PC-9 (cell line): ENCODE measurements at regions not wholly inside any gene's neighbourhood (a gene's known extent, or its start where the extent isn't known, plus 50 kb on each side); places are given as distances from the start of the nearest gene placed in this dataset.
A peak's percentile ranks its signal among the peaks of the same experiment; 100 is the strongest.
"Not testable (repeated sequence)": the region's sequence is repeated elsewhere in the genome, so short reads cannot be mapped to it uniquely, and the experiment has no call there.

Experiments used
- BruUV-seq: library from RNA; stranded (reverse); fragments of 400-500 nt; replicated peaks from 2 replicates; lab custom pipeline; 2021; lab: Mats Ljungman, UMichigan
- CTCF ChIA-PET: fragments of 300-600 bp; sonication (Branson Sonifier 250); formaldehyde crosslinking; loops from one replicate; lab custom pipeline; 2022; ENCODE audit warnings: antibody characterized with exemption; lab: Charles Lee
- POLR2A ChIA-PET: fragments of 300-600 bp; sonication (Branson Sonifier 250); formaldehyde crosslinking; loops from one replicate; lab custom pipeline; 2022; ENCODE audit warnings: antibody characterized with exemption; ENCODE audit not compliant: unreplicated experiment; lab: Charles Lee
- DNase-seq, 2 experiments: peaks; one replicate each; pipeline versions ENCODE4 v3.0.0 to v3.0.0-alpha.2; 2015 to 2022; ENCODE audit warnings: mixed read lengths in 1 of 2
- H2AFZ ChIP-seq: fragments of 200-600 bp; sonication (generic); 2 replicates; pipeline ENCODE4 v1.8.1; 2017; ENCODE audit warnings: antibody characterized with exemption
- H3F3A ChIP-seq: fragments of 200-600 bp; sonication (generic); 2 replicates; pipeline ENCODE4 v1.8.1; 2017; ENCODE audit warnings: antibody characterized with exemption, mild to moderate bottlenecking, low read depth; ENCODE audit not compliant: insufficient read depth
- H3K27ac ChIP-seq: fragments of 200-600 bp; sonication (generic); 2 replicates; pipeline ENCODE4 v1.6.1; 2016; ENCODE audit warnings: mixed run types
- H3K27me3 ChIP-seq: fragments of 200-600 bp; sonication (generic); 2 replicates; pipeline ENCODE4 v1.6.1; 2016; ENCODE audit warnings: low read depth, mixed run types; ENCODE audit not compliant: insufficient read depth
- H3K36me3 ChIP-seq: fragments of 200-600 bp; sonication (generic); 2 replicates; pipeline ENCODE4 v1.6.1; 2016; ENCODE audit warnings: low read depth, mixed run types
- H3K4me1 ChIP-seq: fragments of 200-600 bp; sonication (generic); replicated peaks from 2 replicates; pipeline ENCODE4 v1.6.1; 2016; ENCODE audit warnings: mixed run types; ENCODE audit not compliant: insufficient read depth
- H3K4me2 ChIP-seq: fragments of 200-600 bp; sonication (generic); 2 replicates; pipeline ENCODE4 v1.6.1; 2017; ENCODE audit warnings: mixed run types
- H3K4me3 ChIP-seq: fragments of 200-600 bp; sonication (generic); 2 replicates; pipeline ENCODE4 v1.6.1; 2016; ENCODE audit warnings: mixed run types
- H3K79me2 ChIP-seq: fragments of 200-600 bp; sonication (generic); 2 replicates; pipeline ENCODE4 v1.6.1; 2017; ENCODE audit warnings: low read depth, mixed run types
- H3K9me2 ChIP-seq: fragments of 200-600 bp; sonication (generic); 2 replicates; pipeline ENCODE4 v1.8.1; 2017; ENCODE audit warnings: mild to moderate bottlenecking; ENCODE audit not compliant: insufficient read depth
- H3K9me3 ChIP-seq: fragments of 200-600 bp; sonication (generic); 2 replicates; pipeline ENCODE4 v1.8.1; 2016; ENCODE audit warnings: low read depth; ENCODE audit not compliant: insufficient read depth
- H4K20me1 ChIP-seq: fragments of 200-600 bp; sonication (generic); 2 replicates; pipeline ENCODE4 v1.8.1; 2017; ENCODE audit not compliant: insufficient read depth
- CTCF ChIP-seq: fragments of 200-600 bp; sonication (generic); conservative IDR thresholded peaks from 2 replicates; pipeline ENCODE4 v1.6.1; 2017; ENCODE audit warnings: mixed run types, antibody characterized with exemption, mild to moderate bottlenecking, moderate library complexity
- EZH2 ChIP-seq: fragments of 200-600 bp; sonication (generic); IDR thresholded peaks from 2 replicates; pipeline ENCODE4 v1.8.0; 2017; ENCODE audit warnings: antibody characterized with exemption, low read depth
- intact Hi-C: fragments of 100-400 bp; cut with micrococcal nuclease; formaldehyde crosslinking; loops from one replicate; pipeline ENCODE4 v1.10.0; 2022; ENCODE audit not compliant: unreplicated experiment

- no peak overlapping the region for H3K4me3 ChIP-seq
- no peak overlapping the region for H3K27ac ChIP-seq
- no peaks in the 10 kb centered on the region for H3K9me3 ChIP-seq
- no peaks in the 10 kb centered on the region for H3K9me2 ChIP-seq
- H3F3A ChIP-seq = no peaks in the 10 kb centered on the region
- H3K36me3 ChIP-seq = no peaks in the 10 kb centered on the region
- H4K20me1 ChIP-seq = no peaks in the 10 kb centered on the region
- no peak for DNase-seq
- no peak overlapping the region for H2AFZ ChIP-seq
- ChIA-PET POLR2A (no interaction called here), CTCF (no interaction called here)
- no peak overlapping the region for H3K4me2 ChIP-seq
- no peaks in the 10 kb centered on the region for H3K79me2 ChIP-seq
- intact Hi-C loops = no loop called here
- H3K27me3 ChIP-seq = peaks cover 48% of the 10 kb centered on the region
- BruUV-seq = no TSS peak
- no peaks in the 10 kb centered on the region for H3K4me1 ChIP-seq
- TF ChIP-seq EZH2 (no peak), CTCF (no peak)
These were observed 209.4 kb upstream of the FOXK1 start for GRCh38 chr7:4472728-4473127.

- peak; percentile 16 to 50 for DNase-seq
- Histone ChIP-seq H3K27me3 (peaks cover 27% of the 10 kb centered on the region), H3K79me2 (no peaks in the 10 kb centered on the region), H3K4me3 (no peak overlapping the region), H3K9me3 (no peaks in the 10 kb centered on the region), H2AFZ (no peak overlapping the region), H3K4me1 (no peaks in the 10 kb centered on the region), H3K9me2 (no peaks in the 10 kb centered on the region), H4K20me1 (no peaks in the 10 kb centered on the region), H3K27ac (no peak overlapping the region), H3F3A (no peaks in the 10 kb centered on the region), H3K4me2 (no peak overlapping the region), H3K36me3 (no peaks in the 10 kb centered on the region)
- ChIA-PET CTCF (interaction anchor here (0.6 kb wide), 1 partner anchor 700 kb away, joined by 20 read pairs; no protein-coding TSS in a partner anchor), POLR2A (no interaction called here)
- TF ChIP-seq EZH2 (no peak), CTCF (peak; percentile 67)
- no TSS peak for BruUV-seq
- intact Hi-C loops = no loop called here
These were observed 202.6 kb upstream of the FOXK1 start for GRCh38 chr7:4479367-4480039.

- BruUV-seq, H3K4me3 ChIP-seq, intact Hi-C loops, H4K20me1 ChIP-seq, H3K27ac ChIP-seq, H3K4me2 ChIP-seq, CTCF ChIA-PET, H3K4me1 ChIP-seq, H3K9me2 ChIP-seq, H3K79me2 ChIP-seq, DNase-seq, H3K9me3 ChIP-seq, H3F3A ChIP-seq, H2AFZ ChIP-seq, POLR2A ChIA-PET, H3K36me3 ChIP-seq: not testable (repeated sequence)
- peaks cover 27% of the 10 kb centered on the region for H3K27me3 ChIP-seq
These were observed 202.0 kb upstream of the FOXK1 start for GRCh38 chr7:4480131-4480530.

GRCh38 chr7:4483851-4484250, 198.2 kb upstream of the FOXK1 start:
- H3K27ac ChIP-seq = no peak overlapping the region
- H3K4me3 ChIP-seq = no peak overlapping the region
- no peak overlapping the region for H2AFZ ChIP-seq
- POLR2A ChIA-PET = no interaction called here
- CTCF ChIA-PET = no interaction called here
- DNase-seq = no peak
- H3F3A ChIP-seq = no peaks in the 10 kb centered on the region
- H3K36me3 ChIP-seq = no peaks in the 10 kb centered on the region
- BruUV-seq = no TSS peak
- no peaks in the 10 kb centered on the region for H3K9me2 ChIP-seq
- no peaks in the 10 kb centered on the region for H4K20me1 ChIP-seq
- intact Hi-C loops = no loop called here
- peaks cover 48% of the 10 kb centered on the region for H3K27me3 ChIP-seq
- no peaks in the 10 kb centered on the region for H3K9me3 ChIP-seq
- H3K4me2 ChIP-seq = no peak overlapping the region
- TF ChIP-seq EZH2 (no peak), CTCF (no peak)
- no peaks in the 10 kb centered on the region for H3K4me1 ChIP-seq
- no peaks in the 10 kb centered on the region for H3K79me2 ChIP-seq
